ENCODE measurements at regions not wholly inside any gene's neighbourhood (a gene's known extent, or its start where the extent isn't known, plus 50 kb on each side); places are given as distances from the start of the nearest gene placed in this dataset.

- Histone ChIP-seq H3K4me1 (ENCODE audit: control insufficient read depth, insufficient read depth, low read length) (peaks cover 4% of the 10 kb centered on the region), H3K36me3 (ENCODE audit: control insufficient read depth, insufficient read depth, low read length, severe bottlenecking) (no peaks in the 10 kb centered on the region), H3K4me3 (ENCODE audit: low read length) (no peak overlapping the region), H3K9ac (ENCODE audit: low read length) (no peak overlapping the region), H3K27me3 (replicated peaks; ENCODE audit: control insufficient read depth, insufficient read depth, low read length) (no peaks in the 10 kb centered on the region), H3K9me3 (ENCODE audit: control insufficient read depth, low read length) (no peaks in the 10 kb centered on the region)
- DNase-seq (ENCODE audit: low read depth), result no peak
Measured at GRCh38 chr1:88247666-88248065, 436.4 kb upstream of the PKN2 start.

GRCh38 chr1:88250915-88251314 lies 433.2 kb upstream of the PKN2 start:
- no peaks in the 10 kb centered on the region for H3K9me3 ChIP-seq (ENCODE audit: control insufficient read depth, low read length)
- H3K4me1 ChIP-seq (ENCODE audit: control insufficient read depth, insufficient read depth, low read length), result peaks cover 4% of the 10 kb centered on the region
- no peak overlapping the region for H3K9ac ChIP-seq (ENCODE audit: low read length)
- H3K36me3 ChIP-seq (ENCODE audit: control insufficient read depth, insufficient read depth, low read length, severe bottlenecking), result no peaks in the 10 kb centered on the region
- no peak for DNase-seq (ENCODE audit: low read depth)
- no peaks in the 10 kb centered on the region for H3K27me3 ChIP-seq (replicated peaks; ENCODE audit: control insufficient read depth, insufficient read depth, low read length)
- no peak overlapping the region for H3K4me3 ChIP-seq (ENCODE audit: low read length)

GRCh38 chr1:88252745-88253144 lies 431.3 kb upstream of the PKN2 start:
- Histone ChIP-seq H3K4me1 (ENCODE audit: control insufficient read depth, insufficient read depth, low read length) (no peaks in the 10 kb centered on the region), H3K4me3 (ENCODE audit: low read length) (no peak overlapping the region), H3K9me3 (ENCODE audit: control insufficient read depth, low read length) (no peaks in the 10 kb centered on the region), H3K9ac (ENCODE audit: low read length) (no peak overlapping the region), H3K27me3 (replicated peaks; ENCODE audit: control insufficient read depth, insufficient read depth, low read length) (no peaks in the 10 kb centered on the region), H3K36me3 (ENCODE audit: control insufficient read depth, insufficient read depth, low read length, severe bottlenecking) (no peaks in the 10 kb centered on the region)
- no peak for DNase-seq (ENCODE audit: low read depth)

GRCh38 chr1:88265606-88266005 lies 418.5 kb upstream of the PKN2 start:
- Histone ChIP-seq H3K9ac (ENCODE audit: low read length) (no peak overlapping the region), H3K27me3 (replicated peaks; ENCODE audit: control insufficient read depth, insufficient read depth, low read length) (no peaks in the 10 kb centered on the region), H3K4me3 (ENCODE audit: low read length) (no peak overlapping the region), H3K9me3 (ENCODE audit: control insufficient read depth, low read length) (no peaks in the 10 kb centered on the region), H3K36me3 (ENCODE audit: control insufficient read depth, insufficient read depth, low read length, severe bottlenecking) (no peaks in the 10 kb centered on the region), H3K4me1 (ENCODE audit: control insufficient read depth, insufficient read depth, low read length) (no peaks in the 10 kb centered on the region)
- DNase-seq (ENCODE audit: low read depth), result no peak

GRCh38 chr1:88266051-88266450 lies 418.0 kb upstream of the PKN2 start:
- Histone ChIP-seq H3K4me3 (ENCODE audit: low read length) (no peak overlapping the region), H3K9ac (ENCODE audit: low read length) (no peak overlapping the region), H3K36me3 (ENCODE audit: control insufficient read depth, insufficient read depth, low read length, severe bottlenecking) (no peaks in the 10 kb centered on the region), H3K27me3 (replicated peaks; ENCODE audit: control insufficient read depth, insufficient read depth, low read length) (no peaks in the 10 kb centered on the region), H3K4me1 (ENCODE audit: control insufficient read depth, insufficient read depth, low read length) (no peaks in the 10 kb centered on the region), H3K9me3 (ENCODE audit: control insufficient read depth, low read length) (no peaks in the 10 kb centered on the region)
- no peak for DNase-seq (ENCODE audit: low read depth)

- Histone ChIP-seq H3K36me3 (ENCODE audit: control insufficient read depth, insufficient read depth, low read length, severe bottlenecking) (no peaks in the 10 kb centered on the region), H3K9me3 (ENCODE audit: control insufficient read depth, low read length) (no peaks in the 10 kb centered on the region), H3K27me3 (replicated peaks; ENCODE audit: control insufficient read depth, insufficient read depth, low read length) (no peaks in the 10 kb centered on the region), H3K9ac (ENCODE audit: low read length) (no peak overlapping the region), H3K4me3 (ENCODE audit: low read length) (no peak overlapping the region), H3K4me1 (ENCODE audit: control insufficient read depth, insufficient read depth, low read length) (peaks cover 7% of the 10 kb centered on the region)
- DNase-seq (ENCODE audit: low read depth), result no peak
Measured at GRCh38 chr1:88272216-88272615, 411.9 kb upstream of the PKN2 start.

- no peaks in the 10 kb centered on the region for H3K9me3 ChIP-seq (ENCODE audit: control insufficient read depth, low read length)
Measured at GRCh38 chr1:88274431-88274830, 409.6 kb upstream of the PKN2 start.

GRCh38 chr1:88275259-88275862 lies 408.7 kb upstream of the PKN2 start:
- peak; percentile 10 for DNase-seq (ENCODE audit: low read depth)
- Histone ChIP-seq H3K9ac (ENCODE audit: low read length) (no peak overlapping the region), H3K4me1 (ENCODE audit: control insufficient read depth, insufficient read depth, low read length) (peaks cover 7% of the 10 kb centered on the region), H3K27me3 (replicated peaks; ENCODE audit: control insufficient read depth, insufficient read depth, low read length) (no peaks in the 10 kb centered on the region), H3K36me3 (ENCODE audit: control insufficient read depth, insufficient read depth, low read length, severe bottlenecking) (no peaks in the 10 kb centered on the region), H3K9me3 (ENCODE audit: control insufficient read depth, low read length) (no peaks in the 10 kb centered on the region), H3K4me3 (ENCODE audit: low read length) (no peak overlapping the region)

More at GRCh38 chr1:88274431-88274830, 409.6 kb upstream of the PKN2 start:
- H3K4me1 ChIP-seq (ENCODE audit: control insufficient read depth, insufficient read depth, low read length), result peaks cover 7% of the 10 kb centered on the region
- DNase-seq (ENCODE audit: low read depth), result no peak
- no peaks in the 10 kb centered on the region for H3K27me3 ChIP-seq (replicated peaks; ENCODE audit: control insufficient read depth, insufficient read depth, low read length)
- H3K4me3 ChIP-seq (ENCODE audit: low read length), result no peak overlapping the region
- no peaks in the 10 kb centered on the region for H3K36me3 ChIP-seq (ENCODE audit: control insufficient read depth, insufficient read depth, low read length, severe bottlenecking)
- no peak overlapping the region for H3K9ac ChIP-seq (ENCODE audit: low read length)

GRCh38 chr1:88276163-88276562 lies 407.9 kb upstream of the PKN2 start:
- Histone ChIP-seq H3K4me3 (ENCODE audit: low read length) (peak overlapping the region; percentile 30), H3K9ac (ENCODE audit: low read length) (no peak overlapping the region), H3K36me3 (ENCODE audit: control insufficient read depth, insufficient read depth, low read length, severe bottlenecking) (no peaks in the 10 kb centered on the region), H3K4me1 (ENCODE audit: control insufficient read depth, insufficient read depth, low read length) (peaks cover 7% of the 10 kb centered on the region), H3K27me3 (replicated peaks; ENCODE audit: control insufficient read depth, insufficient read depth, low read length) (no peaks in the 10 kb centered on the region), H3K9me3 (ENCODE audit: control insufficient read depth, low read length) (no peaks in the 10 kb centered on the region)
- peak; percentile 78 for DNase-seq (ENCODE audit: low read depth)

GRCh38 chr1:88284066-88284465 lies 400.0 kb upstream of the PKN2 start:
- Histone ChIP-seq H3K4me3 (ENCODE audit: low read length) (no peak overlapping the region), H3K36me3 (ENCODE audit: control insufficient read depth, insufficient read depth, low read length, severe bottlenecking) (no peaks in the 10 kb centered on the region), H3K4me1 (ENCODE audit: control insufficient read depth, insufficient read depth, low read length) (peaks cover 28% of the 10 kb centered on the region), H3K27me3 (replicated peaks; ENCODE audit: control insufficient read depth, insufficient read depth, low read length) (no peaks in the 10 kb centered on the region), H3K9me3 (ENCODE audit: control insufficient read depth, low read length) (no peaks in the 10 kb centered on the region), H3K9ac (ENCODE audit: low read length) (no peak overlapping the region)
- DNase-seq (ENCODE audit: low read depth), result peak; percentile 26

GRCh38 chr1:88284666-88285366 lies 399.3 kb upstream of the PKN2 start:
- no peaks in the 10 kb centered on the region for H3K27me3 ChIP-seq (replicated peaks; ENCODE audit: control insufficient read depth, insufficient read depth, low read length)
- no peaks in the 10 kb centered on the region for H3K36me3 ChIP-seq (ENCODE audit: control insufficient read depth, insufficient read depth, low read length, severe bottlenecking)
- H3K9ac ChIP-seq (ENCODE audit: low read length), result no peak overlapping the region
- peaks cover 28% of the 10 kb centered on the region for H3K4me1 ChIP-seq (ENCODE audit: control insufficient read depth, insufficient read depth, low read length)
- no peaks in the 10 kb centered on the region for H3K9me3 ChIP-seq (ENCODE audit: control insufficient read depth, low read length)
- DNase-seq (ENCODE audit: low read depth), result no peak
- H3K4me3 ChIP-seq (ENCODE audit: low read length), result no peak overlapping the region

GRCh38 chr1:88286716-88287115 lies 397.4 kb upstream of the PKN2 start:
- Histone ChIP-seq H3K9me3 (ENCODE audit: control insufficient read depth, low read length) (no peaks in the 10 kb centered on the region), H3K36me3 (ENCODE audit: control insufficient read depth, insufficient read depth, low read length, severe bottlenecking) (no peaks in the 10 kb centered on the region), H3K9ac (ENCODE audit: low read length) (no peak overlapping the region), H3K4me1 (ENCODE audit: control insufficient read depth, insufficient read depth, low read length) (peaks cover 28% of the 10 kb centered on the region), H3K4me3 (ENCODE audit: low read length) (no peak overlapping the region), H3K27me3 (replicated peaks; ENCODE audit: control insufficient read depth, insufficient read depth, low read length) (no peaks in the 10 kb centered on the region)
- no peak for DNase-seq (ENCODE audit: low read depth)
